ENCODE measurements at regions not wholly inside any gene's neighbourhood (a gene's known extent, or its start where the extent isn't known, plus 50 kb on each side); places are given as distances from the start of the nearest gene placed in this dataset.

GRCh38 chr4:106766519-106766918 lies 269.6 kb downstream of the DKK2 start:
- Histone ChIP-seq H3K4me3 (ENCODE audit: low read length) (no peak overlapping the region), H3K4me1 (ENCODE audit: control insufficient read depth, insufficient read depth, low read length) (no peaks in the 10 kb centered on the region), H3K27me3 (ENCODE audit: control insufficient read depth, insufficient read depth) (no peaks in the 10 kb centered on the region), H3K27ac (ENCODE audit: low read length) (no peak overlapping the region), H3K9me3 (ENCODE audit: control insufficient read depth, low read length) (no peaks in the 10 kb centered on the region)
- intact Hi-C loops (cut with DNase I) = no loop called here
- ATAC-seq (no peak), DNase-seq (no peak)

GRCh38 chr4:106764774-106765173 lies 271.3 kb downstream of the DKK2 start:
- no peaks in the 10 kb centered on the region for H3K9me3 ChIP-seq (ENCODE audit: control insufficient read depth, low read length)
- ATAC-seq (no peak), DNase-seq (no peak)
- no peaks in the 10 kb centered on the region for H3K27me3 ChIP-seq (ENCODE audit: control insufficient read depth, insufficient read depth)
- no peak overlapping the region for H3K4me3 ChIP-seq (ENCODE audit: low read length)
- intact Hi-C loops (cut with DNase I) = no loop called here
- H3K4me1 ChIP-seq (ENCODE audit: control insufficient read depth, insufficient read depth, low read length) = no peaks in the 10 kb centered on the region
- H3K27ac ChIP-seq (ENCODE audit: low read length) = no peak overlapping the region
- 39% methylated on average over 4 of the region's 4 CpGs for WGBS

- no peak overlapping the region for H3K27ac ChIP-seq (ENCODE audit: low read length)
- intact Hi-C loops (cut with DNase I) = no loop called here
- DNase-seq = no peak
Observed at GRCh38 chr4:106762666-106763443, 273.3 kb downstream of the DKK2 start.

GRCh38 chr4:106753426-106753825 lies 282.7 kb downstream of the DKK2 start:
- no peaks in the 10 kb centered on the region for H3K9me3 ChIP-seq (ENCODE audit: control insufficient read depth, low read length)
- H3K4me3 ChIP-seq (ENCODE audit: low read length) = no peak overlapping the region
- intact Hi-C loops (cut with DNase I) = no loop called here
- no peak for ATAC-seq
- no peak for DNase-seq
- H3K27ac ChIP-seq (ENCODE audit: low read length) = no peak overlapping the region
- WGBS = 41% methylated on average over 3 of the region's 3 CpGs
- no peaks in the 10 kb centered on the region for H3K4me1 ChIP-seq (ENCODE audit: control insufficient read depth, insufficient read depth, low read length)
- H3K27me3 ChIP-seq (ENCODE audit: control insufficient read depth, insufficient read depth) = no peaks in the 10 kb centered on the region

More at GRCh38 chr4:106762666-106763443, 273.3 kb downstream of the DKK2 start:
- Histone ChIP-seq H3K4me3 (ENCODE audit: low read length) (no peak overlapping the region), H3K27me3 (ENCODE audit: control insufficient read depth, insufficient read depth) (no peaks in the 10 kb centered on the region), H3K9me3 (ENCODE audit: control insufficient read depth, low read length) (no peaks in the 10 kb centered on the region), H3K4me1 (ENCODE audit: control insufficient read depth, insufficient read depth, low read length) (no peaks in the 10 kb centered on the region)
- 42% methylated on average over 5 of the region's 5 CpGs for WGBS
- peak in 1 of 2 donors; percentile 38 for ATAC-seq

- Histone ChIP-seq H3K4me3 (ENCODE audit: low read length) (no peak overlapping the region), H3K4me1 (ENCODE audit: control insufficient read depth, insufficient read depth, low read length) (no peaks in the 10 kb centered on the region), H3K27me3 (ENCODE audit: control insufficient read depth, insufficient read depth) (no peaks in the 10 kb centered on the region), H3K9me3 (ENCODE audit: control insufficient read depth, low read length) (no peaks in the 10 kb centered on the region), H3K27ac (ENCODE audit: low read length) (no peak overlapping the region)
- no peak for DNase-seq
- ATAC-seq = no peak
- intact Hi-C loops (cut with DNase I) = no loop called here
Observed at GRCh38 chr4:106746451-106746850, 289.7 kb downstream of the DKK2 start.

- no peak for DNase-seq
- 50% methylated on average over 5 of the region's 5 CpGs for WGBS
- no peaks in the 10 kb centered on the region for H3K9me3 ChIP-seq (ENCODE audit: control insufficient read depth, low read length)
- ATAC-seq = no peak
- no peaks in the 10 kb centered on the region for H3K27me3 ChIP-seq (ENCODE audit: control insufficient read depth, insufficient read depth)
- H3K4me3 ChIP-seq (ENCODE audit: low read length) = no peak overlapping the region
- H3K4me1 ChIP-seq (ENCODE audit: control insufficient read depth, insufficient read depth, low read length) = no peaks in the 10 kb centered on the region
- intact Hi-C loops (cut with DNase I) = no loop called here
- no peak overlapping the region for H3K27ac ChIP-seq (ENCODE audit: low read length)
Observed at GRCh38 chr4:106738121-106738520, 298.0 kb downstream of the DKK2 start.

GRCh38 chr4:106718548-106718947 lies 317.6 kb downstream of the DKK2 start:
- no peaks in the 10 kb centered on the region for H3K27me3 ChIP-seq (ENCODE audit: control insufficient read depth, insufficient read depth)
- intact Hi-C loops (cut with DNase I) = no loop called here
- DNase-seq (no peak), ATAC-seq (no peak)
- WGBS = 69% methylated on average over 1 of the region's 1 CpG
- H3K9me3 ChIP-seq (ENCODE audit: control insufficient read depth, low read length) = no peaks in the 10 kb centered on the region
- no peak overlapping the region for H3K4me3 ChIP-seq (ENCODE audit: low read length)
- no peaks in the 10 kb centered on the region for H3K4me1 ChIP-seq (ENCODE audit: control insufficient read depth, insufficient read depth, low read length)
- H3K27ac ChIP-seq (ENCODE audit: low read length) = no peak overlapping the region

GRCh38 chr4:106717091-106717490 lies 319.0 kb downstream of the DKK2 start:
- H3K4me3 ChIP-seq (ENCODE audit: low read length) = no peak overlapping the region
- H3K4me1 ChIP-seq (ENCODE audit: control insufficient read depth, insufficient read depth, low read length) = no peaks in the 10 kb centered on the region
- no peak for ATAC-seq
- H3K27ac ChIP-seq (ENCODE audit: low read length) = no peak overlapping the region
- H3K27me3 ChIP-seq (ENCODE audit: control insufficient read depth, insufficient read depth) = no peaks in the 10 kb centered on the region
- 75% methylated on average over 4 of the region's 4 CpGs for WGBS
- DNase-seq = no peak
- intact Hi-C loops (cut with DNase I) = no loop called here
- no peaks in the 10 kb centered on the region for H3K9me3 ChIP-seq (ENCODE audit: control insufficient read depth, low read length)

- no peaks in the 10 kb centered on the region for H3K9me3 ChIP-seq (ENCODE audit: control insufficient read depth, low read length)
- intact Hi-C loops (cut with DNase I) = no loop called here
- DNase-seq (no peak), ATAC-seq (no peak)
- H3K27me3 ChIP-seq (ENCODE audit: control insufficient read depth, insufficient read depth) = no peaks in the 10 kb centered on the region
- H3K4me3 ChIP-seq (ENCODE audit: low read length) = no peak overlapping the region
- H3K4me1 ChIP-seq (ENCODE audit: control insufficient read depth, insufficient read depth, low read length) = no peaks in the 10 kb centered on the region
- no peak overlapping the region for H3K27ac ChIP-seq (ENCODE audit: low read length)
Observed at GRCh38 chr4:106715825-106716224, 320.3 kb downstream of the DKK2 start.

- no peak for ATAC-seq
- Histone ChIP-seq H3K9me3 (ENCODE audit: control insufficient read depth, low read length) (no peaks in the 10 kb centered on the region), H3K27me3 (ENCODE audit: control insufficient read depth, insufficient read depth) (no peaks in the 10 kb centered on the region), H3K4me1 (ENCODE audit: control insufficient read depth, insufficient read depth, low read length) (no peaks in the 10 kb centered on the region), H3K27ac (ENCODE audit: low read length) (no peak overlapping the region), H3K4me3 (ENCODE audit: low read length) (no peak overlapping the region)
- no peak for DNase-seq
- WGBS = 53% methylated on average over 5 of the region's 5 CpGs
- intact Hi-C loops (cut with DNase I) = no loop called here
Observed at GRCh38 chr4:106708464-106708816, 327.7 kb downstream of the DKK2 start.

GRCh38 chr4:106707776-106708463 lies 328.2 kb downstream of the DKK2 start:
- Histone ChIP-seq H3K27me3 (ENCODE audit: control insufficient read depth, insufficient read depth) (no peaks in the 10 kb centered on the region), H3K4me1 (ENCODE audit: control insufficient read depth, insufficient read depth, low read length) (no peaks in the 10 kb centered on the region), H3K27ac (ENCODE audit: low read length) (no peak overlapping the region), H3K4me3 (ENCODE audit: low read length) (no peak overlapping the region), H3K9me3 (ENCODE audit: control insufficient read depth, low read length) (no peaks in the 10 kb centered on the region)
- no peak for ATAC-seq
- WGBS = 64% methylated on average over 2 of the region's 2 CpGs
- DNase-seq = no peak
- intact Hi-C loops (cut with DNase I) = no loop called here

Data from right cardiac atrium (tissue), 5 donors.